ENCODE measurements at regions not wholly inside any gene's neighbourhood (a gene's known extent, or its start where the extent isn't known, plus 50 kb on each side); places are given as distances from the start of the nearest gene placed in this dataset.

DNA sequence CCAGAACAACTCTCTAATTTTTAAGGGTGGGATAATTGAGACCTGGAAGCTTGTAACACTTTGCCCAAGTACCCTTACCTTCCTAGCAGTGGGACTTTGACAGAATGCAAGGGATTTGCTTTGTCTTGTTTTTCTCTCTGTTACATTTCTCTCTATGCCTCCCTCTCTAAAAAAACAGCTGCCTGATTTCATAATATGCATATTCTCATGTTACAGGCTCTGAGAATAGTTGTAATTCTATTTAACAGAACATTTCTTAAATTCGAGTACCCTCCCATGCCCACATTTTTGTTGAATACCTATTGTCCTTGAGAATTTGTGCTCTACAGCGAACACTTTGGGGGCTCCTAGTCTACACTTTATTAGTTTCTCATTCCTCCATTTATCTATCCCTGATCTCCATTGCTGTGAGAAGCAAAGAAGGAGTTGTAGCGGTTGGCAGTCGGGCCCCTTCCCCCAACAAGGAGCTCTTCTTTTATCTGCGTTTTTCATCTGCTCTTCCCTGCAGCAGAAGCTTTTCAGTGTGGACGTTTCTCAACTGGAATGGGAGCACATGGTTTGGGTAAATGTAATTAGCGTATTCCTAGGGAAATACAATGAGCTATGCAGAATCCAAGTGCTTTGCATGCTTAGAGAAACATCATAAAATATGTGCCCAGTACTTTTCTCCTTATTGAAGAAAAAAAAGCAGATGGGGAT, 117.7 kb upstream of the CCDC90B start:
- H3K18ac ChIP-seq (ENCODE audit: low read length) = no peak overlapping the region
- H2AK5ac ChIP-seq (ENCODE audit: low read depth, low read length) = no peak overlapping the region
- H3K4ac ChIP-seq (ENCODE audit: low read length) = no peak overlapping the region
- no peak for DNase-seq (ENCODE audit: low spot score)
- no peak overlapping the region for H3K9ac ChIP-seq (ENCODE audit: low read depth, low read length, poor library complexity)
- no peaks in the 10 kb centered on the region for H3K36me3 ChIP-seq (replicated peaks in 1 of 2; ENCODE audit: control insufficient read depth in 2 of 2, insufficient read depth in 2 of 2, low read length in 2 of 2)
- peaks cover 0 to 2% of the 10 kb centered on the region in 2 donors for H3K4me1 ChIP-seq (ENCODE audit: control insufficient read depth in 2 of 2, insufficient read depth in 1 of 2, low read depth in 1 of 2, low read length in 2 of 2)
- H2BK5ac ChIP-seq (ENCODE audit: low read length) = no peak overlapping the region
- H3K9me3 ChIP-seq (replicated peaks in 1 of 2; ENCODE audit: control insufficient read depth in 2 of 2, insufficient read depth in 1 of 2, low read depth in 1 of 2, low read length in 2 of 2) = no peaks in the 10 kb centered on the region
- H2BK120ac ChIP-seq (ENCODE audit: low read depth, low read length) = no peak overlapping the region
- H2BK12ac ChIP-seq (ENCODE audit: low read length) = no peak overlapping the region
- no peak overlapping the region for H3K27ac ChIP-seq (replicated peaks; ENCODE audit: low read length)
- H3K4me2 ChIP-seq (ENCODE audit: insufficient read depth, low read length, poor library complexity, severe bottlenecking) = no peak overlapping the region
- no peak overlapping the region for H4K91ac ChIP-seq (ENCODE audit: low read depth, low read length, poor library complexity)
- H3K27me3 ChIP-seq (ENCODE audit: control insufficient read depth in 3 of 3, insufficient read depth in 3 of 3, low read depth in 1 of 3, low read length in 3 of 3) = no peaks in the 10 kb centered on the region
- no peak overlapping the region for H3K23ac ChIP-seq (ENCODE audit: low read depth, low read length, poor library complexity)
- H3K4me3 ChIP-seq (ENCODE audit: low read length in 2 of 2) = no peak overlapping the region
- no peaks in the 10 kb centered on the region for H3K79me1 ChIP-seq (ENCODE audit: low read depth, low read length)
- H4K8ac ChIP-seq (ENCODE audit: low read depth, low read length) = no peak overlapping the region
- no peak overlapping the region for H3K14ac ChIP-seq (ENCODE audit: low read length)
- H2BK15ac ChIP-seq (ENCODE audit: low read length) = no peak overlapping the region
- H2AFZ ChIP-seq (ENCODE audit: low read length) = peak overlapping the region; percentile 66
- WGBS, 2 donors (ENCODE audit: extremely low coverage in 2 of 2, insufficient read length in 2 of 2, insufficient replicate concordance in 1 of 2) = no CpG with 5 or more reads among the region's 7 CpGs

DNA sequence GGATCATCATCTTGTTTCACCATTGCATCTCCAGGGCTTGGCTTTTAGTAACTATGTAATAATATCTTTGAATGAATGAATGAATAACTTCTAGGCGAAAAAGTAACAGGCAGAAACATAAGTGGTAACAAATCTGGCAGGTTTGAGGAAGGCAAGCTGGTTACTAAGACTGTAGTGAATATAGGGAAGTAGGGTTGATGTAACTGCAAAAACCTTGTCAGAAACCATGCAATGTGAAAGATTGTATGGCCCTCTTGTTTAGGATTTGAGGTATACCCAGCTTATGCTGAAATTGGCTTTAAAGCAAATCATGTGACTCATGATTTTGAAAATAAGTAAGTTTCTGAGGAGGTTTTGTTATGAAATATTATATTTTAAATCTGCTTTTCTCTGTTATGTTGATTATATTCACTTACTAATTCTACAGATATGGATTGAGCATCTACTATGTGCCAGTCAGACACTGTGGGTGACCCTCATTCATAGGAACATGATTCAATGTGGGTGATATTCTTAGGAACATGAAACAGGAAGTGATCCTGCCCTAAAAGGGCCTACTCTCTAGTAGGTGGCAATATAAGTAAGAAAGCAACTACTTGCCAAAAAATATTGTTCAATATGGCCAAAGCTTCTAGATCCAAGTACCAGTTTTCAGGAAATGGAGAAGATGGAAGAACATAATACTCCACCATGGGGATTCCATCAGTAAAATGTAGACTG, 115.5 kb upstream of the CCDC90B start:
- Histone ChIP-seq H3K4ac (ENCODE audit: low read length) (no peak overlapping the region), H3K14ac (ENCODE audit: low read length) (no peak overlapping the region), H3K4me3 (ENCODE audit: low read length in 2 of 2) (no peak overlapping the region), H2AFZ (ENCODE audit: low read length) (no peak overlapping the region), H2BK5ac (ENCODE audit: low read length) (no peak overlapping the region), H2AK5ac (ENCODE audit: low read depth, low read length) (no peak overlapping the region), H2BK120ac (ENCODE audit: low read depth, low read length) (no peak overlapping the region), H2BK15ac (ENCODE audit: low read length) (no peak overlapping the region), H3K9me3 (replicated peaks in 1 of 2; ENCODE audit: control insufficient read depth in 2 of 2, insufficient read depth in 1 of 2, low read depth in 1 of 2, low read length in 2 of 2) (no peaks in the 10 kb centered on the region), H3K36me3 (replicated peaks in 1 of 2; ENCODE audit: control insufficient read depth in 2 of 2, insufficient read depth in 2 of 2, low read length in 2 of 2) (no peaks in the 10 kb centered on the region), H3K9ac (ENCODE audit: low read depth, low read length, poor library complexity) (no peak overlapping the region), H3K79me1 (ENCODE audit: low read depth, low read length) (no peaks in the 10 kb centered on the region), H3K4me1 (ENCODE audit: control insufficient read depth in 2 of 2, insufficient read depth in 1 of 2, low read depth in 1 of 2, low read length in 2 of 2) (peaks cover 0 to 2% of the 10 kb centered on the region in 2 donors), H2BK12ac (ENCODE audit: low read length) (no peak overlapping the region), H3K23ac (ENCODE audit: low read depth, low read length, poor library complexity) (no peak overlapping the region), H3K18ac (ENCODE audit: low read length) (no peak overlapping the region), H3K27ac (replicated peaks; ENCODE audit: low read length) (no peak overlapping the region), H3K4me2 (ENCODE audit: insufficient read depth, low read length, poor library complexity, severe bottlenecking) (no peak overlapping the region), H4K91ac (ENCODE audit: low read depth, low read length, poor library complexity) (no peak overlapping the region), H3K27me3 (ENCODE audit: control insufficient read depth in 3 of 3, insufficient read depth in 3 of 3, low read depth in 1 of 3, low read length in 3 of 3) (no peaks in the 10 kb centered on the region), H4K8ac (ENCODE audit: low read depth, low read length) (no peak overlapping the region)
- WGBS, 2 donors (ENCODE audit: extremely low coverage in 2 of 2, insufficient read length in 2 of 2, insufficient replicate concordance in 1 of 2) = no CpG with 5 or more reads among the region's 1 CpG
- no peak for DNase-seq (ENCODE audit: low spot score)

DNA sequence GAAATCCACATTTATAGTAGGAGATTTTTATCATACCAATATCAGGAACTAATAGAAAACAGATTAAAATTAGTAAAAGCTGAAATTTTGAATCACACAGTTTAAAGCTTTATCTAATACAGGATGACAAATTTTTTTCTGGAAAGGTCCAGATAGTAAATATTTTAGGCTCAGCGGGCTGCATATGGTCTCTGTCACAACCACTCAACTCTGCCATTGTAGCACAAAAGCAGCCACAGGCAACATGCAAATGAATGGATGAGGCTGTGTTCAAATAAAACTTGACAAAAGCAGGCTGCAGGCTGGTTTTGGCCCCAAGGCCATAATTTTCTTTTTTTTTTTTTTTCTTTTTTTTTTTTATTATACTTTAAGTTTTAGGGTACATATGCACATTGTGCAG, 108.2 kb upstream of the CCDC90B start:
- Histone ChIP-seq H2BK120ac (ENCODE audit: low read depth, low read length) (no peak overlapping the region), H2BK12ac (ENCODE audit: low read length) (no peak overlapping the region), H2AFZ (ENCODE audit: low read length) (no peak overlapping the region), H2BK5ac (ENCODE audit: low read length) (no peak overlapping the region), H3K27ac (replicated peaks; ENCODE audit: low read length) (no peak overlapping the region), H3K27me3 (ENCODE audit: control insufficient read depth in 3 of 3, insufficient read depth in 3 of 3, low read depth in 1 of 3, low read length in 3 of 3) (no peaks in the 10 kb centered on the region), H2AK5ac (ENCODE audit: low read depth, low read length) (no peak overlapping the region), H3K9ac (ENCODE audit: low read depth, low read length, poor library complexity) (no peak overlapping the region), H3K4me1 (ENCODE audit: control insufficient read depth in 2 of 2, insufficient read depth in 1 of 2, low read depth in 1 of 2, low read length in 2 of 2) (peaks cover 0 to 4% of the 10 kb centered on the region in 2 donors), H4K91ac (ENCODE audit: low read depth, low read length, poor library complexity) (no peak overlapping the region), H2BK15ac (ENCODE audit: low read length) (no peak overlapping the region), H3K14ac (ENCODE audit: low read length) (no peak overlapping the region), H3K18ac (ENCODE audit: low read length) (no peak overlapping the region), H3K4me2 (ENCODE audit: insufficient read depth, low read length, poor library complexity, severe bottlenecking) (no peak overlapping the region), H4K8ac (ENCODE audit: low read depth, low read length) (no peak overlapping the region), H3K9me3 (replicated peaks in 1 of 2; ENCODE audit: control insufficient read depth in 2 of 2, insufficient read depth in 1 of 2, low read depth in 1 of 2, low read length in 2 of 2) (no peaks in the 10 kb centered on the region), H3K23ac (ENCODE audit: low read depth, low read length, poor library complexity) (no peak overlapping the region), H3K4ac (ENCODE audit: low read length) (no peak overlapping the region), H3K4me3 (ENCODE audit: low read length in 2 of 2) (no peak overlapping the region), H3K79me1 (ENCODE audit: low read depth, low read length) (no peaks in the 10 kb centered on the region), H3K36me3 (replicated peaks in 1 of 2; ENCODE audit: control insufficient read depth in 2 of 2, insufficient read depth in 2 of 2, low read length in 2 of 2) (no peaks in the 10 kb centered on the region)
- DNase-seq (ENCODE audit: low spot score) = no peak
- no CpG with 5 or more reads among the region's 1 CpG for WGBS, 2 donors (ENCODE audit: extremely low coverage in 2 of 2, insufficient read length in 2 of 2, insufficient replicate concordance in 1 of 2)

DNA sequence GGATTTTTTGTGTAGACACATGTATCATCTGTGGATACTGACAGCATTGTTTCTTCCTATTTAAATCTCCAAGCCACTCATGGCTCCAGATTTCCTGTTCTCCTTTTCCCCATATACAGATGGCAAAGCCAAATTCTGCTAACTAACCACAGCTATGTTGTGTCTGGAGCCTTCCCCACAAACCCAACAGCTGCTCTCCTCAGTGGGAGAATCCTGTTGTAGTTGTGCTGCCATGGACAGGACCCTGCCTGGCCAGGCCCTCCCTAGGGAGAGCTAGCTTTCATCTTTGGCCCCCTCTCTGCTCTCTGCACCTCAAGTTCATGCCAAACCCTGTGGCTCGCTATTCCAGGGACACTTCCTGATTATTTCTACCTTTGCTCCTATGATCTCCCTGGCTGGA, 106.4 kb upstream of the CCDC90B start:
- Histone ChIP-seq H3K9me3 (replicated peaks in 1 of 2; ENCODE audit: control insufficient read depth in 2 of 2, insufficient read depth in 1 of 2, low read depth in 1 of 2, low read length in 2 of 2) (no peaks in the 10 kb centered on the region), H2BK5ac (ENCODE audit: low read length) (no peak overlapping the region), H3K4ac (ENCODE audit: low read length) (no peak overlapping the region), H4K8ac (ENCODE audit: low read depth, low read length) (no peak overlapping the region), H2AK5ac (ENCODE audit: low read depth, low read length) (no peak overlapping the region), H2AFZ (ENCODE audit: low read length) (no peak overlapping the region), H3K18ac (ENCODE audit: low read length) (no peak overlapping the region), H4K91ac (ENCODE audit: low read depth, low read length, poor library complexity) (peak overlapping the region; percentile 64), H3K9ac (ENCODE audit: low read depth, low read length, poor library complexity) (no peak overlapping the region), H3K27me3 (ENCODE audit: control insufficient read depth in 3 of 3, insufficient read depth in 3 of 3, low read depth in 1 of 3, low read length in 3 of 3) (no peaks in the 10 kb centered on the region), H3K27ac (replicated peaks; ENCODE audit: low read length) (no peak overlapping the region), H3K14ac (ENCODE audit: low read length) (no peak overlapping the region), H3K4me2 (ENCODE audit: insufficient read depth, low read length, poor library complexity, severe bottlenecking) (no peak overlapping the region), H2BK120ac (ENCODE audit: low read depth, low read length) (no peak overlapping the region), H3K79me1 (ENCODE audit: low read depth, low read length) (no peaks in the 10 kb centered on the region), H2BK15ac (ENCODE audit: low read length) (no peak overlapping the region), H3K36me3 (replicated peaks in 1 of 2; ENCODE audit: control insufficient read depth in 2 of 2, insufficient read depth in 2 of 2, low read length in 2 of 2) (no peaks in the 10 kb centered on the region), H3K4me1 (ENCODE audit: control insufficient read depth in 2 of 2, insufficient read depth in 1 of 2, low read depth in 1 of 2, low read length in 2 of 2) (peaks cover 0 to 4% of the 10 kb centered on the region in 2 donors), H3K4me3 (ENCODE audit: low read length in 2 of 2) (no peak overlapping the region), H2BK12ac (ENCODE audit: low read length) (no peak overlapping the region), H3K23ac (ENCODE audit: low read depth, low read length, poor library complexity) (no peak overlapping the region)
- no CpG with 5 or more reads among the region's 1 CpG for WGBS, 2 donors (ENCODE audit: extremely low coverage in 2 of 2, insufficient read length in 2 of 2, insufficient replicate concordance in 1 of 2)
- no peak for DNase-seq (ENCODE audit: low spot score)
